ENCODE measurements at regions not wholly inside any gene's neighbourhood (a gene's known extent, or its start where the extent isn't known, plus 50 kb on each side); places are given as distances from the start of the nearest gene placed in this dataset.

DNA sequence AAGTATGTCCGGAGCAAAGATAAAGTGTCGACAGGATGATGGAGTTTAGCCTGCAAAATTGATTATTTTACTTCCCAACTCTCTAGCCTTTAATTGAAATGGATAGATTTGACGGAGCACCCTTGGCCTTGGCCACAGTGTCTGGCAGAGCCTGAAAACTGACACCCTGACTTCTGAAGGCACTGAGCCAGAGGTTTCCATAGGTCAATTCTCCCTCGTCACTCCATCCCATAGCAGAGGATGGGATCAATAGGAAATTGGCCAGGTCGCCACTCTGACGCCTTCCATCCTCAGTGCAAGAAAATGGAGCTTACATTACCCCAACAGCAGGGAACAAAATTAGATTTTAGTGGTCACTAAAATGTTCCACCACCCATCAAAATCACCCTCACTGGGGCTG lies 90.4 kb upstream of the CDH11 start:
- no peak for TF ChIP-seq SP1 (IDR thresholded peaks at IDR 0.05)
- no peak for TF ChIP-seq HDGF (IDR thresholded peaks at IDR 0.05; ENCODE audit: borderline replicate concordance)

All from HEK293T (cell line).